ENCODE measurements at regions not wholly inside any gene's neighbourhood (a gene's known extent, or its start where the extent isn't known, plus 50 kb on each side); places are given as distances from the start of the nearest gene placed in this dataset.

DNA sequence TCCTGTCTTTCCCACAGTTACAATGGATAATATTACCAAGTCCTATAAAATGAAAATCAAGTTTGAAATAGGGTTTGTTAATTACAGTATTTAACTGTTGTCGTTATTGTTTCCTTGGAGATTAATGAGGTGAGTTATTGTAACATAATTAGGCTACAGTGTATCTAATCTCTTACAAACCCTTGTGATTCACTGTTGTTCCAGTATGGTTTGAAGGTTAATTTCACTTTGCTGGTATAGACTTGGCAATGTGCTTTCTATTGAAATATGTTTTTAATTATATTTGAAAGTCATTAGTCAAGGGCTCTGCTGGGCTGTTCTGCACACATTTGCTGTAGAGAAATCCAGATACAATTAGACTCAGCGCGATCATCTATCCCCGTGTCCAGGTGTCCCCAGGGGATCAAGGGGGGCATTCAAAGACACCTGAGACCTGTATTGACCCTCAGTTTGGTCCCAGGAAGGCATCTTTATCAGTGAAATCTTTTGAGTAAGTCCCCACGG is 624.6 kb upstream of the EEF2KMT start:
- no peaks in the 10 kb centered on the region for H4K20me1 ChIP-seq (ENCODE audit: insufficient read depth)
- no peaks in the 10 kb centered on the region for H3K9me2 ChIP-seq (ENCODE audit: insufficient read depth)
- DNase-seq (ENCODE audit: low read depth, low spot score) (no peak), ATAC-seq (no peak)
- H3K27me3 ChIP-seq (ENCODE audit: insufficient read depth, low read length) = no peaks in the 10 kb centered on the region
- H3K4me2 ChIP-seq (ENCODE audit: low read length) = no peak overlapping the region
- H2AFZ ChIP-seq (ENCODE audit: low read depth, low read length, poor library complexity, severe bottlenecking) = no peak overlapping the region
- H3K79me2 ChIP-seq (ENCODE audit: insufficient read depth, low read length) = no peaks in the 10 kb centered on the region
- BruUV-seq (replicated peaks) = no TSS peak
- intact Hi-C loops (cut with micrococcal nuclease) = no loop called here
- no peak overlapping the region for H3K4me3 ChIP-seq (replicated peaks in 1 of 2; ENCODE audit: low read depth in 1 of 2, low read length in 2 of 2)
- no peaks in the 10 kb centered on the region for H3K36me3 ChIP-seq (ENCODE audit: control insufficient read depth in 1 of 2, insufficient read depth in 2 of 2, low read length in 2 of 2)
- no peaks in the 10 kb centered on the region for H3K4me1 ChIP-seq (ENCODE audit: control insufficient read depth in 1 of 2, insufficient read depth in 2 of 2, low read length in 2 of 2)
- no peaks in the 10 kb centered on the region for H3K9me3 ChIP-seq (ENCODE audit: control insufficient read depth in 1 of 2, insufficient read depth in 1 of 2, low read depth in 1 of 2, low read length in 2 of 2)
- no peak overlapping the region for H3K9ac ChIP-seq (ENCODE audit: low read length)
- POLR2A ChIA-PET = no interaction called here
- CTCF ChIA-PET = no interaction called here
- no peak for TF ChIP-seq TCF7L2 (IDR thresholded peaks at IDR 0.05; ENCODE audit: borderline replicate concordance, extremely low read depth, insufficient read depth, insufficient read length)
- TF ChIP-seq, protein P1, sequence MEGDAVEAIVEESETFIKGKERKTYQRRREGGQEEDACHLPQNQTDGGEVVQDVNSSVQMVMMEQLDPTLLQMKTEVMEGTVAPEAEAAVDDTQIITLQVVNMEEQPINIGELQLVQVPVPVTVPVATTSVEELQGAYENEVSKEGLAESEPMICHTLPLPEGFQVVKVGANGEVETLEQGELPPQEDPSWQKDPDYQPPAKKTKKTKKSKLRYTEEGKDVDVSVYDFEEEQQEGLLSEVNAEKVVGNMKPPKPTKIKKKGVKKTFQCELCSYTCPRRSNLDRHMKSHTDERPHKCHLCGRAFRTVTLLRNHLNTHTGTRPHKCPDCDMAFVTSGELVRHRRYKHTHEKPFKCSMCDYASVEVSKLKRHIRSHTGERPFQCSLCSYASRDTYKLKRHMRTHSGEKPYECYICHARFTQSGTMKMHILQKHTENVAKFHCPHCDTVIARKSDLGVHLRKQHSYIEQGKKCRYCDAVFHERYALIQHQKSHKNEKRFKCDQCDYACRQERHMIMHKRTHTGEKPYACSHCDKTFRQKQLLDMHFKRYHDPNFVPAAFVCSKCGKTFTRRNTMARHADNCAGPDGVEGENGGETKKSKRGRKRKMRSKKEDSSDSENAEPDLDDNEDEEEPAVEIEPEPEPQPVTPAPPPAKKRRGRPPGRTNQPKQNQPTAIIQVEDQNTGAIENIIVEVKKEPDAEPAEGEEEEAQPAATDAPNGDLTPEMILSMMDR (IDR thresholded peaks at IDR 0.05 in 2 of 3, conservative IDR thresholded peaks at IDR 0.05 in 1 of 3; ENCODE audit: borderline replicate concordance in 1 of 3, insufficient read depth in 1 of 3, low read depth in 2 of 3, low read length in 2 of 3) = no peak
- TF ChIP-seq SRF (IDR thresholded peaks at IDR 0.05; ENCODE audit: low read depth) = no peak
- TF ChIP-seq EZH2phosphoT487 (IDR thresholded peaks at IDR 0.05; ENCODE audit: borderline replicate concordance) = no peak
- no peak for TF ChIP-seq FOSL1 (IDR thresholded peaks at IDR 0.05; ENCODE audit: low read depth)
- no peak for TF ChIP-seq SIN3A (IDR thresholded peaks at IDR 0.05; ENCODE audit: low read depth)
- TF ChIP-seq, protein P2, sequence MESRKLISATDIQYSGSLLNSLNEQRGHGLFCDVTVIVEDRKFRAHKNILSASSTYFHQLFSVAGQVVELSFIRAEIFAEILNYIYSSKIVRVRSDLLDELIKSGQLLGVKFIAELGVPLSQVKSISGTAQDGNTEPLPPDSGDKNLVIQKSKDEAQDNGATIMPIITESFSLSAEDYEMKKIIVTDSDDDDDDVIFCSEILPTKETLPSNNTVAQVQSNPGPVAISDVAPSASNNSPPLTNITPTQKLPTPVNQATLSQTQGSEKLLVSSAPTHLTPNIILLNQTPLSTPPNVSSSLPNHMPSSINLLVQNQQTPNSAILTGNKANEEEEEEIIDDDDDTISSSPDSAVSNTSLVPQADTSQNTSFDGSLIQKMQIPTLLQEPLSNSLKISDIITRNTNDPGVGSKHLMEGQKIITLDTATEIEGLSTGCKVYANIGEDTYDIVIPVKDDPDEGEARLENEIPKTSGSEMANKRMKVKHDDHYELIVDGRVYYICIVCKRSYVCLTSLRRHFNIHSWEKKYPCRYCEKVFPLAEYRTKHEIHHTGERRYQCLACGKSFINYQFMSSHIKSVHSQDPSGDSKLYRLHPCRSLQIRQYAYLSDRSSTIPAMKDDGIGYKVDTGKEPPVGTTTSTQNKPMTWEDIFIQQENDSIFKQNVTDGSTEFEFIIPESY (IDR thresholded peaks at IDR 0.05; ENCODE audit: extremely low read depth, insufficient replicate concordance, low read length) = no peak
- TF ChIP-seq CBX3 (IDR thresholded peaks at IDR 0.05; ENCODE audit: low read depth) = no peak
- TF ChIP-seq, protein P3, sequence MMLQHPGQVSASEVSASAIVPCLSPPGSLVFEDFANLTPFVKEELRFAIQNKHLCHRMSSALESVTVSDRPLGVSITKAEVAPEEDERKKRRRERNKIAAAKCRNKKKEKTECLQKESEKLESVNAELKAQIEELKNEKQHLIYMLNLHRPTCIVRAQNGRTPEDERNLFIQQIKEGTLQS (IDR thresholded peaks at IDR 0.05) = no peak
- no peak for TF ChIP-seq POLR2AphosphoS5 (IDR thresholded peaks at IDR 0.05; ENCODE audit: low read depth, low read length)
- no peak for TF ChIP-seq RAD21 (IDR thresholded peaks at IDR 0.05; ENCODE audit: low read depth)
- TF ChIP-seq, protein P4, sequence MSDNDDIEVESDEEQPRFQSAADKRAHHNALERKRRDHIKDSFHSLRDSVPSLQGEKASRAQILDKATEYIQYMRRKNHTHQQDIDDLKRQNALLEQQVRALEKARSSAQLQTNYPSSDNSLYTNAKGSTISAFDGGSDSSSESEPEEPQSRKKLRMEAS (IDR thresholded peaks at IDR 0.05) = no peak
- TF ChIP-seq ZNF274 (IDR thresholded peaks at IDR 0.05; ENCODE audit: low read depth, low read length) = no peak
- RAD21 ChIA-PET (ENCODE audit: low non-redundant PET in 1 of 2, low total read pairs in 2 of 2, uncharacterized antibody in 2 of 2, unreplicated experiment in 2 of 2) = no interaction called here
- no peak overlapping the region for H3K27ac ChIP-seq (ENCODE audit: low read depth, low read length)
